GM19328 (cell line): ENCODE measurements at regions not wholly inside any gene's neighbourhood (a gene's known extent, or its start where the extent isn't known, plus 50 kb on each side); places are given as distances from the start of the nearest gene placed in this dataset.
A peak's percentile ranks its signal among the peaks of the same experiment; 100 is the strongest.
"Not testable (repeated sequence)": the region's sequence is repeated elsewhere in the genome, so short reads cannot be mapped to it uniquely, and the experiment has no call there.

Source experiments
- ATAC-seq: cut with Tn5 transposase; IDR thresholded peaks from one replicate; pipeline ENCODE4 v1.9.1; 2021; ENCODE audit warnings: mild to moderate bottlenecking, moderate library complexity; ENCODE audit not compliant: unreplicated experiment

DNA sequence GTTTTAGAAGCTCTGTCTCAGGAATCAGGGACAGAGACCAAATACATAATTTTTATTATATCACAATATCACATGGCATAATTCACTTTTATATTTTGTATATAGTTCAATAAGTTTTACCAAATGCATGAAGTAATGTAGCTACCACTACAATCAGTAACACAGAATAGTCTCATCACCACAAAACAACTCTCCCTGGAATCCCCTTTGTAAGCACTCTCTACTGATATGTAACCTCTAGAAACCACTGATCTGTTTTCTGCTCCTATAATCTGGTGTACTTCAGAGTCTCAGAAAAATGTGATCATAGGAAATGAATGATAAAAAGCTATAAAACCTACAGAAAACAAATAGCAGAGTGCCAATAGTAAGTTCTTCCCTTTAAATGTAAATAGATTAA lies 1465.9 kb downstream of the SPATA31A7 start:
- ATAC-seq, result not testable (repeated sequence)

DNA sequence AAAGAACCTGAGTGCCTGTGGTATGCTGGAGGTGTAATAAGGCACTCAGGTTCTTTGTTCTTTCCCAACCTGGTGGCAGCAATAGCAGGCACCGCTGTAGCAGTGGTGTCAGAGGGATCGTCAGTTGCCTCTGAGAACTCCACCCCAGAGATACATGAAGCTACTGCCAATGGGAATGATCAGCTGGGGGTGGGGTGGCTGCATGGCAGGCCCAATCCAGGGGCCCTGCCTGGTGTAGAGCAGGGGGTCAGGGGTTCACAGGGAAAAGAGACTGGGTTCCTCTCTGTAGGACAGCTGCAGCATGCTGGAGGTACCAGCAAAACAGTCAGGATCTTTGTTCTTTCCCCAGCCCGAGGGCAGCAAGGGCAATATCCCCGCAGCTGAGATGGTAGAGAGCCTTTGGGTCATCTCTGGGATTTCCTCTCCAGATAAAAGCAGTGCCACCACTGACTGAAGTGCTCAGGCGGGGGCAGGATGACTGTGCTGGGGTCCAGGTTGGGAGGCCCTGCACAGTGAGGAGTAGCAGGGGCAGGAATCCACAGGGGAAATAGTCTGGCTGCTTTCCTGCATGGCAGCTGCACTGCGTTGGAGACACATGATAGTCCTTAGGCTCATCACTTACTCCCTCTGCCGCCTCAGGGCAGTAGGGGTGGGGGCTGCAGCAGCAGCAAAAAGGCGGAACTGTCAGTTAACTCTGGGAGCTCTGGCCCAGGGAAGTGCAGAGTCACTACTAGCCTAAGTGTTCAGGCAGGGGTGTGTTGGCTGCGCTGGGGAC lies 1473.1 kb downstream of the SPATA31A7 start:
- ATAC-seq, result not testable (repeated sequence)

- ATAC-seq, result not testable (repeated sequence)
Measured at GRCh38 chr9:62663512-62663911, 1473.7 kb downstream of the SPATA31A7 start.

GRCh38 chr9:62667137-62667824 lies 1477.4 kb downstream of the SPATA31A7 start:
- not testable (repeated sequence) for ATAC-seq

GRCh38 chr9:62677016-62677415 lies 1487.2 kb downstream of the SPATA31A7 start:
- ATAC-seq, result not testable (repeated sequence)

DNA sequence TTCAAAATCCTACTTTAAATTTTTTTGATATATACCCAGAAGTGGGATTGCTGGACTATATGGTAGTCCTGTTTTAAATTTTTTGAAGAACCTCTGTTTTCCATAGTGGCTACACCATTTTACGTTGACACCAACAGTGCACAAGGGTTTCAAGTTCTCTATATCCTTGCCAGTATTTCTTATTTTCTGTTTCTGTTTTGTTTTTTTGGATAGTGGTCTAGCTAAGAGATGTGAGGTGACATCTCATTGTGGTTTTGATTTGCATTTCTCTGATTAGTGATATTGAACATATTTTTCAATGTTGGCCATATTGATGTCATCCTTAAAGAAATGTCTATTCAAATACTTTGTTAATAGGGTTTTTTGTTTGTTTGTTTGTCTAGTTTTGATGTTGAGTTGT lies 1488.5 kb downstream of the SPATA31A7 start:
- not testable (repeated sequence) for ATAC-seq

- not testable (repeated sequence) for ATAC-seq
Measured at GRCh38 chr9:62679020-62679419, 1489.2 kb downstream of the SPATA31A7 start.

- peak; percentile 70 for ATAC-seq
Measured at GRCh38 chr9:62684833-62685647, 1495.2 kb downstream of the SPATA31A7 start.

DNA sequence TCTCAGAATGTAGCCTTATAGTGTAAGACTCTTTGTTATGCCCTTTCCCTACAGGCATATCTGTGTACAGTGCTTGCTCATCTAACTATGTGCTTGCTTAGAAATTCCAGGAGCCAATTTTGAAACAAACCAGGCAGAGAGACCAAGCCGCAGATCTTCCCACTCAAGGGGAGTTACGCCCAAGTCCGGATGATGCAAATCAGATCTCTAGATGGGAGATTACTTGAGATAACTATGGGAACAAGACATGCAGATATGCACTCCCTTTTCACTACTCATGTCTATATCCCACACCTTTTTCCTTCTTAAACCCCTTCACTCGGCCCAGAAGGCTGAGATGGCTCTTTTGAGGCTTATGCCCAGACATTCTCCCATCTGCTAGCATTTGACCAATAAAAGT lies 1496.5 kb downstream of the SPATA31A7 start:
- not testable (repeated sequence) for ATAC-seq

GRCh38 chr9:62693019-62693418 lies 1503.2 kb downstream of the SPATA31A7 start:
- not testable (repeated sequence) for ATAC-seq

GRCh38 chr9:62711317-62711716 lies 1521.5 kb downstream of the SPATA31A7 start:
- not testable (repeated sequence) for ATAC-seq

DNA sequence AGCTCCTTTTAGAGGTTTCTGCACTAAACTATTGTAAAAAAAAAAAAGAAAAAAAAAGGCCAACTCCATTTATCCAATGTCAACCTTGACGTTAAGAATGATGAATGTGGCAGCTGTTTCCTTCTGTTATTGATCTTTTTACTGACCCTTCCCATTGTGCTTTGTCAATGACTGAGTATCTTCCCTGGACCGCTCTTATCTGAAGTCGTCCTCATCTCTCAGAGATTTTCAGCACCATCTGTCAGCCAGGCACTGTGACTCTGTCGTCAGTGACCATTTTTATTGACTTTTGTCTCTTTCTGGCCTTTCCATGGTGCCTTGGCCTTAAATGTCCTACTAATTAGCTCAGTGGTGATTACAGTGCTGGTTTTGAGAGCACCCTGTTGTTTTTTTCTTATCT lies 1535.7 kb downstream of the SPATA31A7 start:
- ATAC-seq, result not testable (repeated sequence)

- peak; percentile 88 for ATAC-seq
Measured at GRCh38 chr9:62730229-62731000, 1540.6 kb downstream of the SPATA31A7 start.

DNA sequence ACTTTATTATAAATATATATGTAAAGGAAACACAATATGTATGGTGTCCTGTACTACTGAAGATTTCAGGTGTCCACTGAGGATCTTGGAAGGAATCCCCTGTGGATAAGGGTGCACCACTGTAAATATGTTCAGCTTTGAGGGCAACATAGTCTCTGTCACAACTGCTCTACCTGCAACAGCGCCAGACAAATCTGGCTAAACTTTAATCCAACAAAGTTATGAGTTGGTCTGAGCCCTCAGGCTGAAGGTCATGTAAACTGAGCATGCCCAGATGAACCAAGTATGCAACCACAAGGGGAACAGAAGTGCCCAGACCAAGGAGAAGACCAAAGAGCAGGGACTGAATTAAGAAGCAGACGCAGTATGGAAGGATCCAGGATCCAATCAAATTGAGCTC lies 1541.2 kb downstream of the SPATA31A7 start:
- ATAC-seq, result not testable (repeated sequence)

- not testable (repeated sequence) for ATAC-seq
Measured at GRCh38 chr9:62737004-62737606, 1547.3 kb downstream of the SPATA31A7 start.

- ATAC-seq, result not testable (repeated sequence)
Measured at GRCh38 chr9:62737915-62738314, 1548.1 kb downstream of the SPATA31A7 start.

DNA sequence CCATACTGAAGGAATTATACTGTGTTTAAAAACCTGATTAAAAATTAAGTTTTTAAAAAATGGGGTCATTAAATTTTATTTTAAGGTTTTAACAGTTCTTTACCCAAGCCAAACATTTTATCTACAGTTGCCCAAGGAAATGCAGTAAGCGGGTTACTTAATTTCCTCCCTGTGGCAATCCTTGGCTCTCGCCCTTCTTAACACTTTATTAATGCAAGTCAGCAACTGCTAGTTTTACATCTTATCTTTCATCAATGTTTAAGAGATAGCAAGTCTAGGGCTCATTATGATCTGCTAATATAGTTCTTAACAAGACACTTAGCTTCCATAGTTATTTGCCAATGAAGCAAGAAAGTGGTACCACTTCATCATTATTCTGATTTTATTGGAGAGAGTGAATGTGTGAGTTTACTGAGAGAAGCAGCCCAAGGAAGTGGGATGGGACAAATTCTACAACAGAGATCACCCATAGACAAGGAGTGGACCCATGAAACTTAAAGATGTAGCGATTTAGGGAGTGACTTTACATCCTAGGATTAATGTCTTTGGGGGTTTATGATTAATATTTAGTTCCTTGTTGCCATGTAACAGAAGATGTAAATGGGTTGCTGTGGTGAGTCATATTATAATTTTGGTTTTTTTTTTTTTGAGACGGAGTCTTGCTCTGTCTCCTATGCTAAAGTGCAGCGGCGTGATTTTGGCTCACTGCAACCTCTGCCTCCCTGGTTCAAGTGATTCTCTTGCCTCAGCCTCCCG lies 1556.1 kb downstream of the SPATA31A7 start:
- not testable (repeated sequence) for ATAC-seq
